CD8-positive, alpha-beta memory T cell (primary cell): ENCODE measurements at regions not wholly inside any gene's neighbourhood (a gene's known extent, or its start where the extent isn't known, plus 50 kb on each side); places are given as distances from the start of the nearest gene placed in this dataset.

ENCODE experiments used
- CTCF ChIA-PET: fragments of 350-600 bp; sonication (Branson Sonifier 250); formaldehyde crosslinking; loops from one replicate; lab custom pipeline; 2021; ENCODE audit warnings: antibody characterized with exemption; lab: Charles Lee
- POLR2A ChIA-PET: fragments of 350-600 bp; sonication (Branson Sonifier 250); formaldehyde crosslinking; loops from one replicate; lab custom pipeline; 2021; ENCODE audit warnings: antibody characterized with exemption; lab: Charles Lee
- DNase-seq, 5 donors: peaks; one replicate each; pipeline versions ENCODE4 v3.0.0 to v3.0.0-alpha.2; 2020 to 2022; ENCODE audit warnings: mixed read lengths in 1 of 5
- H3K27ac ChIP-seq: one replicate; pipeline ENCODE4 v1.7.0; 2013; ENCODE audit warnings: low read depth, mild to moderate bottlenecking, low read length, moderate library complexity
- H3K27me3 ChIP-seq: 2 replicates; pipeline ENCODE4 v1.7.0; 2013; ENCODE audit warnings: low read length, mild to moderate bottlenecking; ENCODE audit not compliant: insufficient read depth, poor library complexity, severe bottlenecking
- H3K36me3 ChIP-seq: 2 replicates; pipeline ENCODE4 v1.7.0; 2013; ENCODE audit warnings: mild to moderate bottlenecking, low read length, moderate library complexity; ENCODE audit not compliant: insufficient read depth
- H3K4me1 ChIP-seq: 2 replicates; pipeline ENCODE4 v1.7.0; 2013; ENCODE audit warnings: mild to moderate bottlenecking, low read length, moderate library complexity; ENCODE audit not compliant: insufficient read depth
- H3K4me3 ChIP-seq: 2 replicates; pipeline ENCODE4 v1.7.0; 2013; ENCODE audit warnings: mild to moderate bottlenecking, low read length
- H3K9me3 ChIP-seq: 2 replicates; pipeline ENCODE4 v1.7.0; 2013; ENCODE audit warnings: mild to moderate bottlenecking, low read length
- H3K27ac Mint-ChIP-seq, 8 donors: one replicate each; pipeline ENCODE4 v1.8.0; 2020 to 2021; ENCODE audit warnings: mixed read lengths in 8 of 8, mild to moderate bottlenecking in 6 of 8, inconsistent platforms in 3 of 8, moderate library complexity in 3 of 8
- H3K27me3 Mint-ChIP-seq, 2 donors: one replicate each; pipeline ENCODE4 v1.8.0; 2020 to 2021; ENCODE audit warnings: mixed read lengths in 2 of 2, mild to moderate bottlenecking in 1 of 2, moderate library complexity in 1 of 2
- H3K36me3 Mint-ChIP-seq, 3 donors: one replicate each; pipeline ENCODE4 v1.8.0; 2020 to 2021; ENCODE audit warnings: mixed read lengths in 3 of 3, inconsistent platforms in 1 of 3, mild to moderate bottlenecking in 1 of 3
- H3K4me1 Mint-ChIP-seq, 3 donors: one replicate each; pipeline ENCODE4 v1.8.0; 2020 to 2021; ENCODE audit warnings: mixed read lengths in 3 of 3, inconsistent platforms in 1 of 3, mild to moderate bottlenecking in 1 of 3
- H3K4me3 Mint-ChIP-seq, 7 donors: one replicate each; pipeline ENCODE4 v1.8.0; 2020 to 2021; ENCODE audit warnings: mixed read lengths in 7 of 7, mild to moderate bottlenecking in 6 of 7, moderate library complexity in 4 of 7, inconsistent platforms in 2 of 7
- H3K9me3 Mint-ChIP-seq, 5 donors: one replicate each; pipeline ENCODE4 v1.8.0; 2020 to 2022; ENCODE audit warnings: mixed read lengths in 5 of 5, mild to moderate bottlenecking in 3 of 5, moderate library complexity in 2 of 5, inconsistent platforms in 1 of 5

DNA sequence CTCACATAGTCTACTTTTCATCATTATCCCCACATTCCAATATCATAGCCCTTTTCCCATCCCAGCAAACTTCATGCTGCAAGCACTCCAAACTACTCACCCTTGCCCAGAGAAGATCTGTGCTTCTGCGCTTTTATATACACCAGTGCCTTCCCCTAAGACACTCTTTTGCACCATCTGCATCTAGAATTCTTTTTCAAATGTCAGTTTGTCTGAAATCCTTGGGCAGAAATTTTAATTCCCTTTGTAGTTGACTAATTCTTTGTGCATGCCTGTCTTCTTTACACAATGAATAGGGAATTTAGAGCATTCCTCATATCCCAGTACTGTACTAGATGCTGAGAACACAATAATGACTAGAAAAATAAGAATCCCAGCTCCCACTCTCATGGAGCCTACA, 298.9 kb downstream of the KCNN2 start:
- Histone ChIP-seq H3K4me1 (no peaks in the 10 kb centered on the region), H3K9me3 (no peaks in the 10 kb centered on the region), H3K27ac (no peak overlapping the region), H3K27me3 (no peaks in the 10 kb centered on the region), H3K4me3 (no peak overlapping the region), H3K36me3 (no peaks in the 10 kb centered on the region)
- H3K4me3 Mint-ChIP-seq = no peak overlapping the region
- H3K27me3 Mint-ChIP-seq = no peaks in the 10 kb centered on the region
- peaks cover 3 to 12% (median 5%) of the 10 kb centered on the region in 5 donors for H3K9me3 Mint-ChIP-seq
- H3K27ac Mint-ChIP-seq = no peak overlapping the region
- CTCF ChIA-PET = no interaction called here
- POLR2A ChIA-PET = no interaction called here
- DNase-seq = no peak
- H3K36me3 Mint-ChIP-seq = no peaks in the 10 kb centered on the region
- no peaks in the 10 kb centered on the region for H3K4me1 Mint-ChIP-seq

DNA sequence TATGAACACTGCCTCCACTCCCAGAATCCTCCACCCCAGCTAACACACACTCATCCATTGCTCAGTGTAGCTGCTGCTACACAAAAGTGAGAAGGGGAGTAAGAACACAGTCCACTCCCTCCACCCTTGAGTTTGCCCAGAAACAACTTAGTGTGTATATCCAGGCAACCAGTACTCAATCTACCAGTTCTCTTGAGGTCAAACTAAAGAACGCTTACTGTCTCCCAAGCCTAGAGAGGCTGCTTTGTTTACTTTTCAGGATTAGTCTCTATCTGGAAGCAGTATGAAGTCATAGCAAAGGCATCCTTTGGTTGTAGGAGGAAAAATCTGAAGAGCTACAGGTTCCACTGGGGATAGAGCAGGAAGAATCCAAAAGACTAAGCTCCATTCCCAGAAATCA, 296.3 kb downstream of the KCNN2 start:
- Mint-ChIP-seq H3K4me1 (no peaks in the 10 kb centered on the region), H3K4me3 (no peak overlapping the region), H3K27ac (no peak overlapping the region), H3K27me3 (no peaks in the 10 kb centered on the region), H3K9me3 (peaks cover 3 to 7% (median 5%) of the 10 kb centered on the region in 5 donors), H3K36me3 (no peaks in the 10 kb centered on the region)
- no peak for DNase-seq
- ChIA-PET POLR2A (no interaction called here), CTCF (no interaction called here)
- H3K4me3 ChIP-seq = no peak overlapping the region
- H3K36me3 ChIP-seq = no peaks in the 10 kb centered on the region
- H3K27me3 ChIP-seq = no peaks in the 10 kb centered on the region
- no peaks in the 10 kb centered on the region for H3K9me3 ChIP-seq
- no peak overlapping the region for H3K27ac ChIP-seq
- no peaks in the 10 kb centered on the region for H3K4me1 ChIP-seq

DNA sequence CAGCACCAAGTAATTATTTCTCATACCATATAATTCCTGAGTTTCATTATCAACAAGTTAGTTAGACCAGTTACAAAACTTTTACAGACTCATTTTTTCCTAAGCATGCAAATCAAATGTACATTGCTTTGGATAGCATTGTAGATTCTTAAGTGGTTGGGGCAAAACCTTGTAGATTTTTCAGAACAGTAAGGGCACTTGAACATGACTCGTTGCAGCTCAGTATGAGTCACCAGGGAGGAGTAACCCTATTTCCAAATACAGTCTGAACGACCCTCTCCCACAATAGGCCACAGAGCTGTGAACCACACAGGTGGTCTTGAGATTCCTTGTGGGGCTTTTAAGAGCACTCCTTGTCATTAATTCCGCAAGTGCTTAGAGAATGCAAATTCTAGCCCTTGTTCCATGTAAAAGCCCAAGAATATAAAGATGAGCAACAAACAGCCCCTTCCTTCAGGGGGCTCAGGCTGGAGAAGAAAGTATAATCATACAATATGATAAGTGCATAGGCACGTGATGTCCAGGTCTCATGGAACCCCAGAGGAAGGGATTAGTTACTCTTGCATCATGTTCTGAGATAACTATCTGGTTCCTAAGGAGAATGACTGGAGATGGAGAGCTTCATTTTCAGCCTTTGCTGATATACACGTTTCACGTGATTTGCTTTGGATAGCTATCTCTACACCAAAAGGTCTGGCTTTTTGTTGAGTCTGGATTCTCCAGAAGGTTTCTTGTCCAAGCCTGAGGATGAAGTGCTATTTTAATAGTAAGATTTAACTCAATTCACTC, 295.7 kb downstream of the KCNN2 start:
- no peak overlapping the region for H3K4me3 Mint-ChIP-seq
- H3K4me1 Mint-ChIP-seq = no peaks in the 10 kb centered on the region
- POLR2A ChIA-PET = no interaction called here
- no peaks in the 10 kb centered on the region for H3K9me3 ChIP-seq
- CTCF ChIA-PET = no interaction called here
- H3K36me3 Mint-ChIP-seq = no peaks in the 10 kb centered on the region
- no peak for DNase-seq
- H3K27ac Mint-ChIP-seq = no peak overlapping the region
- no peaks in the 10 kb centered on the region for H3K4me1 ChIP-seq
- H3K36me3 ChIP-seq = no peaks in the 10 kb centered on the region
- no peaks in the 10 kb centered on the region for H3K27me3 ChIP-seq
- no peaks in the 10 kb centered on the region for H3K27me3 Mint-ChIP-seq
- H3K27ac ChIP-seq = no peak overlapping the region
- peaks cover 3 to 6% (median 5%) of the 10 kb centered on the region in 5 donors for H3K9me3 Mint-ChIP-seq
- no peak overlapping the region for H3K4me3 ChIP-seq

DNA sequence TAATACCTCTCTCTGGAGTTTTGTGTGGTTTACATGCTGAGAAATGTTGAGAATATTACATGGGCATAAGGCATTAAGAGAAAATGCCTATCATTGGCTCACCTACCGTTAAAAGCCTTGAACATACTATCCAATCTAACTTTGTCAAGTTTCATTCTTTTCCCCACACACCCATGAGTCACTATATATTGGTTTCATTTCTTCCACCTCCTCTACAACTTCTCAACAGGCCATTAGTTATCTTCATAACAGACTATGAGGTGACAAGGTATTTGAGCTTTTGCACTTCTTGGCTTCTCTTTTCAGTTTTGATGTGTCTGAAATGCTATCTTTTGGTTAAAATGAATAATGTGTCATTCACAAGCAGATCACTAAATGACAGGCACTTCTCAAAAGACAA, 288.0 kb downstream of the KCNN2 start:
- Mint-ChIP-seq H3K27me3 (no peaks in the 10 kb centered on the region), H3K9me3 (peaks cover 0 to 4% (median 2%) of the 10 kb centered on the region in 5 donors), H3K4me1 (no peaks in the 10 kb centered on the region), H3K4me3 (no peak overlapping the region), H3K27ac (no peak overlapping the region), H3K36me3 (no peaks in the 10 kb centered on the region)
- DNase-seq = no peak
- H3K9me3 ChIP-seq = no peaks in the 10 kb centered on the region
- H3K27me3 ChIP-seq = no peaks in the 10 kb centered on the region
- H3K4me3 ChIP-seq = no peak overlapping the region
- H3K4me1 ChIP-seq = no peaks in the 10 kb centered on the region
- POLR2A ChIA-PET = no interaction called here
- H3K36me3 ChIP-seq = no peaks in the 10 kb centered on the region
- H3K27ac ChIP-seq = no peak overlapping the region
- CTCF ChIA-PET = no interaction called here

DNA sequence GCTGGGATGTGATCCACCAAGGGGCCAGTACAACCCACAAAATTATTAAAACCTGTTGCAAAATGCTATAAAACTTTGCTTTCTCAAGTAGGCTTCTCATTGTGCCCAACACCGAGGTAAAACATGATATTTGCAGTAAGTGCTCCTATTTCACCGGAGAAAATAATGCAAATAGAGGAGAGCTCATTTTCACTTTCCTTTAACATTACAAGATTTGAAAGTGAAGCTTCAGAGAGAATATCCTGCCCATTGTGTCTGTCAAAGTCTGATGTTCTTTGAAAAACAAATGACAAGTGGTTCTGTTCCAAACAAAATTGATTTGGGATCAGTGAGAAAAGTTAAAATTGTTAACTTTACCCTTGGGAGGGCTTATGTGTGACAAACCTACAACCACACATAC, 287.1 kb downstream of the KCNN2 start:
- no peak overlapping the region for H3K4me3 ChIP-seq
- DNase-seq = no peak
- H3K36me3 ChIP-seq = no peaks in the 10 kb centered on the region
- Mint-ChIP-seq H3K27me3 (no peaks in the 10 kb centered on the region), H3K4me3 (no peak overlapping the region), H3K9me3 (peaks cover 0 to 10% (median 4%) of the 10 kb centered on the region in 5 donors), H3K36me3 (no peaks in the 10 kb centered on the region), H3K27ac (no peak overlapping the region), H3K4me1 (no peaks in the 10 kb centered on the region)
- no peaks in the 10 kb centered on the region for H3K27me3 ChIP-seq
- ChIA-PET POLR2A (no interaction called here), CTCF (no interaction called here)
- no peak overlapping the region for H3K27ac ChIP-seq
- H3K4me1 ChIP-seq = no peaks in the 10 kb centered on the region
- H3K9me3 ChIP-seq = no peaks in the 10 kb centered on the region

DNA sequence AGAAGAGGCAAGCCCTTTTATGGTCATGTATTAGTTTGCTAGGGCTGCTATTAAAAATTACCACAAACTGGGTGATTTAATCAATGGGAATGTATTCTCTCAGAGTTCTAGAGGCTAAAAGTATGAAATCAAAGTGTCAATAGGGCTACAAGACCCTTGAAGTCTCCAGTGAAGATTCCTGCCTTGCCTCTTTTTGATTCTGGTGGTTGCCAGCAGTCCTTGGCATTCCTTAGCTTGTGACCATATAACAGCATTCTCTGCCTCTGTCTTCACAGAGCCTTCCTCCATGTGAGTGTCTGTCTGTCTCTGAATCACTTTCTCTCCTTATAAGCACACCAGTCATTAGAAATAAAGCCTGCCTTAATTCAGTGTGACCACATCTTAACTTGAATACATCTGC, 282.7 kb downstream of the KCNN2 start:
- H3K36me3 ChIP-seq = no peaks in the 10 kb centered on the region
- no peaks in the 10 kb centered on the region for H3K4me1 ChIP-seq
- Mint-ChIP-seq H3K36me3 (no peaks in the 10 kb centered on the region), H3K4me3 (no peak overlapping the region), H3K9me3 (peaks cover 2 to 26% (median 8%) of the 10 kb centered on the region in 5 donors), H3K27ac (no peak overlapping the region), H3K27me3 (no peaks in the 10 kb centered on the region), H3K4me1 (no peaks in the 10 kb centered on the region)
- no peak for DNase-seq
- H3K27me3 ChIP-seq = no peaks in the 10 kb centered on the region
- ChIA-PET POLR2A (no interaction called here), CTCF (no interaction called here)
- H3K4me3 ChIP-seq = no peak overlapping the region
- H3K27ac ChIP-seq = no peak overlapping the region
- H3K9me3 ChIP-seq = no peaks in the 10 kb centered on the region

DNA sequence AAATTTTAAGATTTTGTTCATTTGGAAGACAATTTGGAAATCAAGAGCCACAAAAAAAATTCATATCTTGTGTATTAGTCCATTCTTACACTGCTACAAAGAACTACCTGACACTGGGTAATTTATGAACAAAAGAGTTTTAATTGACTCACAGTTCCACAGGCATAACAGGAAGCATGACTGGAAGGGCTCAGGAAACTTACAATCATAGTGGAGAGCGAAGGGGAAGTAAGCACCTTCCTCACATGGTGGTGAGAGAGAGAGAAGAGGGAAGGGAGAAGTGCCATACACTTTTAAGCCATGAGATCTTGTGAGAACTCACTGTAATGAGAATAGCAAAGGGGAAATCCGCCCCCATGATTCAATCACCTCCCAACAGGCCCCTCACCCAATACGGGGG, 274.4 kb downstream of the KCNN2 start:
- Histone ChIP-seq H3K9me3 (no peaks in the 10 kb centered on the region), H3K27ac (no peak overlapping the region), H3K27me3 (no peaks in the 10 kb centered on the region), H3K4me3 (no peak overlapping the region), H3K36me3 (no peaks in the 10 kb centered on the region), H3K4me1 (no peaks in the 10 kb centered on the region)
- ChIA-PET POLR2A (no interaction called here), CTCF (no interaction called here)
- no peak overlapping the region for H3K4me3 Mint-ChIP-seq
- no peak for DNase-seq
- H3K27ac Mint-ChIP-seq = no peak overlapping the region
- H3K9me3 Mint-ChIP-seq = peaks cover 2 to 20% (median 3%) of the 10 kb centered on the region in 5 donors
- H3K4me1 Mint-ChIP-seq = no peaks in the 10 kb centered on the region
- no peaks in the 10 kb centered on the region for H3K36me3 Mint-ChIP-seq
- peaks cover 0 to 3% of the 10 kb centered on the region in 2 donors for H3K27me3 Mint-ChIP-seq

DNA sequence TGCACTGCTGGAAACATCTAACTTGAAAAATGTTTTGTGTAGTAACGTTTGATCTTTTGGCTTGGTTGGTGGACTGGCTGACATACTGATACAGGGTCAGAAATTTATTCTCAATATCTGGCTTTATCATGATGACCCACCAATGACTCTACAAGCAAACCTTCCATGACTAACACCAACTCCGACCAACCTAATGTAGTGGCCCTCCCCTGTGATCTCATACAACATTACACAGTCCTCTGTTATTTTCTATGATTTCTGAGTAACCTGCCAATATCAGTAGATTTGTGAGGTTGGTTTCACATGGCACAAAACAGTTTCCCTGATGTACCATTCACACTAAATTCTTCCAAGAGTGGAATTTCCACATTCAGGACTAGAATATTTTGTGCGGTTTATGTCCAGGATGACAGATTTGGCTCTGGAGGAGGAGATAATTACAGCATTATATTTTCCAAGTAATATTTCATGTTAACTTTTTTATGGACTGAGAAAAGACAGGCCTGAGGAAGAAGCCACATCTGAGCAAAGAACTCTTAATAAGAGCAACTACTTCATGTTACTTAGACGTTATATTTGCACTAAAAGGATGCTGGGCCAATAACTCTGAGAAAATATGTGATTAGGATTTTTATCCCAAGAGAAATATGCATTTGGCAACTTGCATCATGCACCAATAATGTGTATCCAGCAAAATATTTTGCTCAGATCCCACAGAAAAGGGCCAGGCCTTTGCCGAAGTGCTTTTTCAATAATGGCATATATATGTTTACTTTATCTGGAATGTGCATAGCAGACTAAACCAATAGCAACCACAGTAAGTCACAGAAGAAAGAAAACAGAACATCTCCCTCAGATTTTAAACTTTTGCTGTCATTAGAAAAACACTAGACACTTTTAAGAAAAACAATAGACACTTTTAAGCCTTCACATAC, 273.4 kb downstream of the KCNN2 start:
- no peak overlapping the region for H3K4me3 Mint-ChIP-seq
- CTCF ChIA-PET = no interaction called here
- peaks cover 0 to 3% of the 10 kb centered on the region in 2 donors for H3K27me3 Mint-ChIP-seq
- H3K27me3 ChIP-seq = no peaks in the 10 kb centered on the region
- H3K27ac Mint-ChIP-seq = no peak overlapping the region
- no peaks in the 10 kb centered on the region for H3K9me3 ChIP-seq
- no peaks in the 10 kb centered on the region for H3K36me3 Mint-ChIP-seq
- POLR2A ChIA-PET = no interaction called here
- DNase-seq = no peak
- no peaks in the 10 kb centered on the region for H3K36me3 ChIP-seq
- peaks cover 0 to 19% (median 2%) of the 10 kb centered on the region in 5 donors for H3K9me3 Mint-ChIP-seq
- H3K4me1 ChIP-seq = no peaks in the 10 kb centered on the region
- no peak overlapping the region for H3K4me3 ChIP-seq
- no peaks in the 10 kb centered on the region for H3K4me1 Mint-ChIP-seq
- H3K27ac ChIP-seq = no peak overlapping the region
